GM12891 (cell line): ENCODE measurements at regions not wholly inside any gene's neighbourhood (a gene's known extent, or its start where the extent isn't known, plus 50 kb on each side); places are given as distances from the start of the nearest gene placed in this dataset.

Source experiments
- DNase-seq: peaks from one replicate; pipeline ENCODE4 v3.0.0; 2011; ENCODE audit warnings: low spot score; ENCODE audit not compliant: insufficient read length
- FAIRE-seq: peaks from 2 replicates; lab custom pipeline; 2011; peaks lifted over from hg19 to GRCh38; lab: Jason Lieb, UNC
- PAX5 ChIP-seq: IDR thresholded peaks from 2 replicates; pipeline ENCODE4 v1.6.1; 2011; ENCODE audit warnings: low read length, moderate library complexity, mild to moderate bottlenecking; ENCODE audit not compliant: insufficient read depth, severe bottlenecking
- POLR2A ChIP-seq: IDR thresholded peaks from 2 replicates; pipeline ENCODE4 v1.6.1; 2011; ENCODE audit warnings: low read depth, low read length, control low read depth
- POLR2AphosphoS5 ChIP-seq: IDR thresholded peaks from 2 replicates; pipeline ENCODE4 v1.6.1; 2011; ENCODE audit warnings: low read depth, low read length, control low read depth
- POU2F2 ChIP-seq: IDR thresholded peaks from 2 replicates; pipeline ENCODE4 v1.6.1; 2011; ENCODE audit warnings: low read depth, mild to moderate bottlenecking, control low read depth, low read length, moderate library complexity
- SPI1 ChIP-seq: IDR thresholded peaks from 2 replicates; pipeline ENCODE4 v1.6.1; 2011; ENCODE audit warnings: low read depth, low read length, control low read depth
- TAF1 ChIP-seq: IDR thresholded peaks from 2 replicates; pipeline ENCODE4 v1.6.1; 2011; ENCODE audit warnings: low read depth, low read length, control low read depth

GRCh38 chr5:62691946-62692345 is 113.3 kb downstream of the LRRC70 start:
- no peak for TF ChIP-seq POLR2AphosphoS5
- no peak for TF ChIP-seq TAF1
- TF ChIP-seq SPI1: no peak
- no peak for TF ChIP-seq POLR2A
- TF ChIP-seq PAX5: no peak
- TF ChIP-seq POU2F2: no peak
- DNase-seq: no peak
- FAIRE-seq: no peak

GRCh38 chr5:62690421-62690820 is 111.8 kb downstream of the LRRC70 start:
- DNase-seq (no peak), FAIRE-seq (no peak)
- no peak for TF ChIP-seq POU2F2
- TF ChIP-seq TAF1: no peak
- TF ChIP-seq PAX5: no peak
- no peak for TF ChIP-seq POLR2A
- TF ChIP-seq POLR2AphosphoS5: no peak
- TF ChIP-seq SPI1: no peak

GRCh38 chr5:62689599-62690368 is 111.2 kb downstream of the LRRC70 start:
- TF ChIP-seq POLR2AphosphoS5 (no peak), POU2F2 (no peak), SPI1 (no peak), POLR2A (no peak), PAX5 (no peak), TAF1 (no peak)
- DNase-seq (no peak), FAIRE-seq (no peak)

- no peak for TF ChIP-seq PAX5
- TF ChIP-seq POLR2AphosphoS5: no peak
- no peak for TF ChIP-seq POU2F2
- TF ChIP-seq TAF1: no peak
- no peak for TF ChIP-seq SPI1
- TF ChIP-seq POLR2A: no peak
- FAIRE-seq (no peak), DNase-seq (no peak)
Measured at GRCh38 chr5:62686692-62687091, 108.1 kb downstream of the LRRC70 start.

- FAIRE-seq (no peak), DNase-seq (no peak)
- no peak for TF ChIP-seq POLR2AphosphoS5
- TF ChIP-seq POU2F2: no peak
- no peak for TF ChIP-seq PAX5
- TF ChIP-seq TAF1: no peak
- TF ChIP-seq POLR2A: no peak
- no peak for TF ChIP-seq SPI1
Measured at GRCh38 chr5:62685221-62685620, 106.6 kb downstream of the LRRC70 start.

- TF ChIP-seq POU2F2 (no peak), TAF1 (no peak), PAX5 (no peak), POLR2AphosphoS5 (no peak), SPI1 (no peak), POLR2A (no peak)
- no peak for FAIRE-seq
- no peak for DNase-seq
Measured at GRCh38 chr5:62684310-62684709, 105.7 kb downstream of the LRRC70 start.

GRCh38 chr5:62682059-62682458 is 103.4 kb downstream of the LRRC70 start:
- FAIRE-seq (no peak), DNase-seq (no peak)
- no peak for TF ChIP-seq SPI1
- TF ChIP-seq PAX5: no peak
- no peak for TF ChIP-seq POU2F2
- TF ChIP-seq POLR2A: no peak
- no peak for TF ChIP-seq TAF1
- TF ChIP-seq POLR2AphosphoS5: no peak

GRCh38 chr5:62681117-62681850 is 102.7 kb downstream of the LRRC70 start:
- FAIRE-seq: no peak
- DNase-seq: no peak
- TF ChIP-seq POLR2A (no peak), POLR2AphosphoS5 (no peak), SPI1 (no peak), POU2F2 (no peak), TAF1 (no peak), PAX5 (no peak)

- no peak for DNase-seq
- FAIRE-seq: no peak
- TF ChIP-seq POLR2AphosphoS5 (no peak), TAF1 (no peak), SPI1 (no peak), POLR2A (no peak), PAX5 (no peak), POU2F2 (no peak)
Measured at GRCh38 chr5:62680121-62680520, 101.5 kb downstream of the LRRC70 start.
